HG02610 (cell line): ENCODE measurements at regions not wholly inside any gene's neighbourhood (a gene's known extent, or its start where the extent isn't known, plus 50 kb on each side); places are given as distances from the start of the nearest gene placed in this dataset.

Experiments used
- ATAC-seq: cut with Tn5 transposase; IDR thresholded peaks from one replicate; pipeline ENCODE4 v1.9.1; 2021; ENCODE audit warnings: mild to moderate bottlenecking, moderate library complexity; ENCODE audit not compliant: unreplicated experiment

DNA sequence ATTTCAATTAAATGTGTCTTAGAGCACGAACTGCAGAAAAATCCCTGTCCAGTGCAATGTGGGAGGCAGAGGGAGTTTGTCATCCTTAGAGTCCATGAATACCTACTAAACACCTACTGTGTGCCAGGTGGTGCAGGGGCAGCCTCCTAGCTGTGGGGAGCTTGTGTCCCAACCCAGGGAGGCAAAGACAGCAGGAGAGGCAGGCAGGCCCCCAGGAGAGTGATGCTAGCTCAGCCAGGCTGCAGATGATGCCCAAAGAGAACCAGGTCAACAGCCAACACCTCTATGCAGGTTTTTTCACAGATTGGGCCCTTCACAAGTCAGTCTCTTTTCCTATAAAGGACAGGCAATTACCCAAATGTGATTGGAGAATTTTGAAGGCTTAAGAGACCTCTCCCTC is 108.2 kb upstream of the UQCRFS1 start:
- no peak for ATAC-seq

- no peak for ATAC-seq
Measured at GRCh38 chr19:29323021-29323430, 110.1 kb upstream of the UQCRFS1 start.

GRCh38 chr19:29323440-29324290 is 110.7 kb upstream of the UQCRFS1 start:
- ATAC-seq = no peak

DNA sequence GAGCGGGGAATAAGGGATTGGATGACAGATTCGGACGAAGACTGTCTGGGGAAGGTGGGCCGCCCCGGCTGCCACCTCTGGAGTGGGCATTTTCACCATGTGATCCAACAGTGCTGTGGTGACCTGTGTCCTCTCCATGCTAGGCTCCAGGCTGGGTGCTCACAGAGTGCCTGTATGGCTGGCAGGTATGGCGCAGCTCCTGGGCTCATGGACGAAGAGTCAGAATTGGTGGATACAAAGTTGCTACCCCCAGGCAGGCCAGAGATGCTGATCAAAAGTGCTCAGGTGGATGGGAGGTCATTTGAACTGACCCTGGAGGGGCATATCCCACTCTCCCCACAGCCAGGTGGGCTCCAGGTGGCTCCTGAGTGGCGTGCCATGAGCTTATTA is 111.3 kb upstream of the UQCRFS1 start:
- ATAC-seq = no peak

DNA sequence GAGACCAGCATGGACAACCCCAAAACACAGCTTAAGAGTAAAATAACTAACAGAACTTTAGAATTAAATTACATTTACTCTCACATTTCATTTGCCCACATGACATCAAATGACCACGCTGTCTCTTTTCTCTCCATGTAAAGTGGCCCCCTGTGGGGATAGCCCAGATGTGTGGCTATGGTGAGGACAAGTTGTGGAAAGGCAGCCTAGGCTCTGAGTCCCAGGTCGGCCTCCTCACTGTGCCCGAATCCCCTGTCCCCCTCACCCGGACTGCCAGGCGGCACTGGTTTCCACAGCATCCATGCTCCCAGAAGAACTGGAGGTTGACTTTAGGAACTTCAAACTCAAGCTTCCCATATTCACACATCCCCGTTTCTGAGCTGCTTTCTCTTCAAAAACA is 111.8 kb upstream of the UQCRFS1 start:
- no peak for ATAC-seq

GRCh38 chr19:29325241-29325975 is 112.5 kb upstream of the UQCRFS1 start:
- ATAC-seq = no peak

DNA sequence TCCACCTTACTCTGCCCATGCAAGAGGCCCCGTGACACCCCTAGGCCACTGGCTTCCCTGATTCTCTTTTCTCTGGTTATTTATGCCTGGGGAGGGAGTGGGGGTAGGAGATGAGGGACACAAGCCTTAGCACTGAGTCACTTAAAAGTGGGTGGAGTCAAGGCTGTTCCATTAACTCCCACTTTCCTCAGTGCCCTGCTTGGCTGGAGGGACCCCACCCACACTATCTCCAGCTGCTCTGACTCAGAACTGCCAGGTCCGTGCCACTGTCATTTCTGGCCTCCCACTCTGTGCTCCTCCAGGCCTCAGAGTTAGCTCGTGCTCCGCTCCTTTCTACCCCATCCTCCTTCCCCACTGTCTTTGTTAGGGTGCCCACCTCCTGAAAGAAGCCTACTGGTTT is 113.4 kb upstream of the UQCRFS1 start:
- no peak for ATAC-seq

DNA sequence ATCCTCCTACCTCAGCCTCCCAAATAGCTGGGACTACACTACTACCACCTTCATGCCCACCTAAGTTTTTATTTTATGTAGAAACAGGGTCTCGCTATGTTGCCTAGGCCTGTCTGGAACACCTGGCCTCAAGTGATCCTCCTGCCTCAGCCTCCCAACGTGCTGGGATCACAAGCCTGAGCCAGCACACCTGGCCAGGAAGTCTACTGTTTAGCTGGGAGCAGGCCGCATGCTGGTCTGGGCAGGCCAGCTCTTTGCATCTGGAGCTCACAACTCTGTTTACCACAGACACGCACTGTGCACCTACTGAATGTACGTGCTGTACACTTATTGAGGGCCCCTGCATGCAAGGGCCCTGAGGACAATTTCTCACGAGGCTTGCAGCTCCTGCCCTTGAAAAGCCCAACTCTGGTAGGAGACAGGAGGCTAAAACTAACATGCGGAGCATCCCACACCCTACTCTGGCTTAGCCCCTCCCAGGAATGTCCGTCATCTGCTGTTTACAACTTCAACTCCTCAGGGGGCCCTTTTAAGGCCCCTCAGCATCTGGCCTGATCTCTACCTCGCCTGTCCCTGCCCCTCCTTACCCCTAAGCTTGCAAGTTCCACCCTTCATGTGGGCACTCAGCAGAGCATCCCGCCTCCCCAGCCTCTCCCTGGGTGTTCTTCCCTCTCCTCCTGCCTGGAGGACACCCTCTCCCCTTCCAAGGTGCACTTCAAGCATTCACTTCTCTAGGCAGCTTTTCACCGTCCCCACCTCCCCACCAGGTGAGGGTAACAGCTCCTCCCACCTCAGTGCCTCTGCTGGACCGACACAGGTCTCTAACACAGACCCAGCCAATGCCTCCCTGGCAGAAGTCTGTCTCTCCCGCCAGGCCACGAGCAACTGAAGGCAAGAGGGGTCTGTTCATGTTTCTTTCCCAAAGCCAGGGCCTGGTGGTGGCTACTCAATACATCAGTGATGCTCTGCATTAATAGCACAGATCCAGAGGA is 114.2 kb upstream of the UQCRFS1 start:
- no peak for ATAC-seq

DNA sequence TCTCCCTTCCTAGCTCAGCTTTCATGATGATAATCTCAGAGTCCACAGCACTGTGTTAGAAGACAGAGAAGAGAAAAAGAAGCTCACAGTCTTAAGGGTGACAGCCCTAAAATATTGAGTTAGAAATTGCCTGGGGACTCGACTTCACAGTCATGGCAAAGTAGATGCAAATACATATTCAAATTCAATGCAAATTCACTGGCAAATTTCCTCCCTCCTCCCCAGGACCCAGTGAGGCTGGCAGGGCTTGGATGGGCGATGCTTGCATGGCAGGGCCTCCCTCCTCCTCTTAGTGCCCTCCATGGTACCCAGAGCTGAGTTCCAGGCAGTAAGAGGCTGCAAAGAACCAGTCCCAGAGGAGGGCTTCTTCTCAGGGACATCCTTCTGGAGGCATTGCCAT is 115.6 kb upstream of the UQCRFS1 start:
- no peak for ATAC-seq

DNA sequence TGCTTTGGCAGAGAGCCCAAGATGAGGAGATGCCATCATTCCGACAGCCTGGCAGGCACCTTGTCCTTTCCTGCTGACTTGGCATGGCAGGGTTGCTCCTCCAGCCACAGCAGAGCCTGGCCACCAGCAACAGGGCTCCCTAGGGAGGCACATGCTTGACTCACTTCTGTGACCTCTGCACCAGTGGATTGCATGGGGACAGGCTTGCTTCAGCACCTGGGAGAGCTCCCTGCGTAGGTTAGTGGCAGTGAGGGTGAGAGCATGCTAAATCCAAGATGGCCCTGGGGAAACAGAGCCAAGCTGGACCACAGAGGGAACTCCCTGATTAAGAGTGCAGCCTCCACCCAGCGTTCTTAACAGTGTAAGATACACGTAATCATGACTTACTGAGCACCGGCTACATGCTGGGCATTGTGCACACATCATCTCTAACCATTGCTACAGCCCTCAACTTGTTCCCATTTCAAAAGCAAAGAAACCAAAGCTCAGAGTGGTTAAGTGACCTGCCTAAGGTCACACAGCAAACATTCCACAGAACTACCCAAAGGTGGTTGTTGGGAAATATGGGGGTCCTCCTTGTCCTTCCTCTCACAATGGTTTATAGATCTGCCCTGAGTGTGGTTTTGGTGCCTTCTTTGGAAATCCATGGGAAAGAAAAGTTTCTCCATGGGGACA is 116.6 kb upstream of the UQCRFS1 start:
- ATAC-seq = no peak

DNA sequence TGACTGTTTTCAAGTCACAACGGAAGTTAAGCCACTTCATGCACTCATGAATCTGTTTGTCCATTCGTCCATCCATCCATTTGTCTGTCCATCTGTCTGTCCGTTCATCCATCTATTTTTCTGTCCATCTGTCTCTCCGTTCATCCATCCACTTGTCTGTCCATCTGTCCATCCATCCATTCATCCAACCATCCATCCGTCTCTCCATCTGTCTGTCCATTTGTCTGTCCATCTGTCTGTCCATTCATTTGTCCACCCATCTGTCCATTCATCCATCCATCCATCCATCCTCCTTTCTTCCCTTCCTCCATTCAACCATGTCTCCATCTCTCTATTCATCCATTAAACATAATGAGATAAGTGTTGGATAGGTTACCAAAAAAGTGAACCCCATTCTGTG is 123.5 kb upstream of the UQCRFS1 start:
- ATAC-seq = no peak

GRCh38 chr19:29337029-29337428 is 124.1 kb upstream of the UQCRFS1 start:
- ATAC-seq = no peak

- ATAC-seq = no peak
Measured at GRCh38 chr19:29338480-29338879, 125.5 kb upstream of the UQCRFS1 start.

GRCh38 chr19:29342721-29343120 is 129.8 kb upstream of the UQCRFS1 start:
- no peak for ATAC-seq

DNA sequence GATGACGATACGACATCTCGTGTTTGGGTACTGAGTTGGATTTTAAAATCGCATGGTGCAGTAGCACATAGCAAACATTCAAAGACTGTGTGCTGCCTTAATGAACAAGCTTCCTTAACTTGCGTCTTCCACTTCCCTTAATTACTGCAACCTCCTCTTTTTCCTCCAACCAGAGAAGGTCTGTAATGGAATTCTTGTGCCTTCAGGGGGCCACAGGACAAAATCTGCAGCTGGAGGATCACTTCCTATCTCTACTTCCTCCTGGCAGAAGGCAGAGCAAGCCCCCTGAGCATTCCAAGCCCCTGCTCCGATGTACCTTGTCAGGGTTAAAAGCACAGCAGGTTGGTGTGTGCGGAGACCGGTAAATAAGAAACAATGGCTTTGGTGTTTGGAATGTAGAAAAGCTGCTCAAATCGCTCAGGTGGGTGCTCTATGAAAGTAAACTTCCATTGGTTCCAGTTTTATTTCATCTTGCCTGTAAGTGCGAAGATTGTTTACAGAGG is 151.3 kb upstream of the UQCRFS1 start:
- ATAC-seq = no peak

GRCh38 chr19:29364999-29365398 is 152.0 kb upstream of the UQCRFS1 start:
- ATAC-seq = no peak

- no peak for ATAC-seq
Measured at GRCh38 chr19:29365836-29366417, 153.0 kb upstream of the UQCRFS1 start.

GRCh38 chr19:29366757-29367156 is 153.8 kb upstream of the UQCRFS1 start:
- ATAC-seq = no peak

DNA sequence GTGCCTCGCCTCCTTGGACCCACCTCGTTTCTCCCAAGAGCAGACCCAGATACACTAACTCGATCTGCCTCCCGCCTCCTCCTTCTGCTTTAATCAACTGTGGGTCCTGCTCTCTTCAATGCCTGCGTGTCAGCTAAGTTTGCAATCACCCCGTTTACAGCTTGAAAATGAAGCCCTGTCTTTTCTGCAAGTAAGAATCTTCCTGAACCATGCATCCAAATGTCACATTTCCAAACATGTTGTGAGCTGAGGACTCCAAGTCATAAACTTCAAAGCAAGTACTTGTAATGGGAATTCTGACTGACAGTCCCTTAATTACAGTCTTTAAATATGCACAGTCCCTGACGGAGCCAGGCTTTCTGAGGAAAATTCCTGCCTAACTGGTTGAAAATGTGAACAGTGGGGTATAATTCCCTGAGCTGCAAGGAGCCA is 154.9 kb upstream of the UQCRFS1 start:
- no peak for ATAC-seq

DNA sequence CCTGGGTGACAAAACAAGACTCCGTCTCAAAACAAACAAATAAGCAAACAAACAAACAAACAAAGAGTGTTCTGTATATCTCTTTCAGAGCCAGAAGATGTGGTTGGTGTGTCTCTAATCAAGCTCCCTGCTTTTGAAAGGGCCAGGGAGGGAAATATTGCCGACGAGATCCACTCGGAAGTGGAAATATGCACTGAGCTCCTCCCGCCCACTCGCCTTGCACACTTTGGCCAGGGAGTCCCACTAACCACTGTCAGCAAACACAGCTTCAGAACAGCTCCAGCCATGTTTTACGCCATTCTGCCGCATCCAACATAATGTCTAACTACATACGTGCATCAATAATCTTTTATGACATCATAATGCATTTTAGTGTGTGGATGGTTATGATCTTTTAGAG is 155.5 kb upstream of the VSTM2B start:
- no peak for ATAC-seq
